ENCODE measurements at regions not wholly inside any gene's neighbourhood (a gene's known extent, or its start where the extent isn't known, plus 50 kb on each side); places are given as distances from the start of the nearest gene placed in this dataset.

DNA sequence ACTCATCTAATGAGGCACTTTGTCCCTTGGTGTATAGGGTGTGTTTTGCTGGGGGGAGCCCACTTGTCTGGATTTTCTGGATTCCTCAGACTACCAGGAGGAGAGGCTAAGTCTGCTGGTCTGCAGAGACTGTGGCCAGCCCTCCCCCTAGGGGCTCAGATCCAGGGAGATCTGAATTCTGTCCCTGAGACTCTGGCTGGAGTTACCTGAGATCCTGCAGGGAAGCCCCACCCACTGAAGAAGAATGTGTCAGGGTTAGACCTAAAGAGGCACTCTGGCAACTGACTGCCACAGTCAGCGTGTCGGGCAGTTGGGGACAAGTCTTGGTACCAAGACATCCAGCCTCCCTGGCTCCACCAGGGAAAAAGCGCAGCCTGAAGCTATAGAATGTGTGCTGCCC is 138.9 kb downstream of the DCAF12L2 start:
- ATAC-seq (ENCODE audit: low read depth), result no peak
- no peaks in the 10 kb centered on the region for H3K36me3 ChIP-seq (ENCODE audit: low read depth)
- no peak for DNase-seq (ENCODE audit: low spot score)
- no peaks in the 10 kb centered on the region for H3K27me3 ChIP-seq (ENCODE audit: insufficient read depth, poor library complexity, severe bottlenecking)
- H3K4me1 ChIP-seq (ENCODE audit: insufficient read depth, poor library complexity, severe bottlenecking), result no peaks in the 10 kb centered on the region
- H3K4me3 ChIP-seq (ENCODE audit: severe bottlenecking), result no peak overlapping the region
- H3K27ac ChIP-seq (ENCODE audit: poor library complexity, severe bottlenecking), result no peak overlapping the region
- TF ChIP-seq, protein P1, sequence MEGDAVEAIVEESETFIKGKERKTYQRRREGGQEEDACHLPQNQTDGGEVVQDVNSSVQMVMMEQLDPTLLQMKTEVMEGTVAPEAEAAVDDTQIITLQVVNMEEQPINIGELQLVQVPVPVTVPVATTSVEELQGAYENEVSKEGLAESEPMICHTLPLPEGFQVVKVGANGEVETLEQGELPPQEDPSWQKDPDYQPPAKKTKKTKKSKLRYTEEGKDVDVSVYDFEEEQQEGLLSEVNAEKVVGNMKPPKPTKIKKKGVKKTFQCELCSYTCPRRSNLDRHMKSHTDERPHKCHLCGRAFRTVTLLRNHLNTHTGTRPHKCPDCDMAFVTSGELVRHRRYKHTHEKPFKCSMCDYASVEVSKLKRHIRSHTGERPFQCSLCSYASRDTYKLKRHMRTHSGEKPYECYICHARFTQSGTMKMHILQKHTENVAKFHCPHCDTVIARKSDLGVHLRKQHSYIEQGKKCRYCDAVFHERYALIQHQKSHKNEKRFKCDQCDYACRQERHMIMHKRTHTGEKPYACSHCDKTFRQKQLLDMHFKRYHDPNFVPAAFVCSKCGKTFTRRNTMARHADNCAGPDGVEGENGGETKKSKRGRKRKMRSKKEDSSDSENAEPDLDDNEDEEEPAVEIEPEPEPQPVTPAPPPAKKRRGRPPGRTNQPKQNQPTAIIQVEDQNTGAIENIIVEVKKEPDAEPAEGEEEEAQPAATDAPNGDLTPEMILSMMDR (IDR thresholded peaks at IDR 0.05; ENCODE audit: poor library complexity, severe bottlenecking), result no peak
- H3K9me3 ChIP-seq (ENCODE audit: severe bottlenecking), result no peaks in the 10 kb centered on the region

DNA sequence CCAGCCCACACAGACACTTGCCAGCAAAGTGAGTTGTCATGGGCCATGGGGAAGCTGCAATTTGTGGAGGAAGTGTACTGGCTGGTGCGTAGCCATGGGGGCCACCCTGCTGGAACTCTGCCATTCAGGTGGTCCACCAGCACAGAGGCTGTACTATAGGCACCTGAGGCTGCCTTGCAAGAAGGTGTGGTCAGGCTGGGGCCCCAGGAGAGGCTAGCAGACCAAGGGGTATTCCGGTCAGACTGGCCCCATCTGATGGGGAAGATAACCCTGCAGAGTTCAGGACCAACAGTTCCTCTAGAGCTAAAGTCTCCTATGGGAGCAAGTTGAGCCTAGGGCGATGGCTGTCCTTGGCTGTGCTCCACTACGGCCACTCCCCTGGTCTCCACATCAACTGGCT is 136.1 kb downstream of the DCAF12L2 start:
- Histone ChIP-seq H3K27ac (ENCODE audit: poor library complexity, severe bottlenecking) (no peak overlapping the region), H3K4me1 (ENCODE audit: insufficient read depth, poor library complexity, severe bottlenecking) (no peaks in the 10 kb centered on the region), H3K9me3 (ENCODE audit: severe bottlenecking) (no peaks in the 10 kb centered on the region), H3K36me3 (ENCODE audit: low read depth) (no peaks in the 10 kb centered on the region), H3K27me3 (ENCODE audit: insufficient read depth, poor library complexity, severe bottlenecking) (no peaks in the 10 kb centered on the region), H3K4me3 (ENCODE audit: severe bottlenecking) (no peak overlapping the region)
- ATAC-seq (ENCODE audit: low read depth) (no peak), DNase-seq (ENCODE audit: low spot score) (no peak)
- TF ChIP-seq, protein P1 (IDR thresholded peaks at IDR 0.05; ENCODE audit: poor library complexity, severe bottlenecking), result no peak

DNA sequence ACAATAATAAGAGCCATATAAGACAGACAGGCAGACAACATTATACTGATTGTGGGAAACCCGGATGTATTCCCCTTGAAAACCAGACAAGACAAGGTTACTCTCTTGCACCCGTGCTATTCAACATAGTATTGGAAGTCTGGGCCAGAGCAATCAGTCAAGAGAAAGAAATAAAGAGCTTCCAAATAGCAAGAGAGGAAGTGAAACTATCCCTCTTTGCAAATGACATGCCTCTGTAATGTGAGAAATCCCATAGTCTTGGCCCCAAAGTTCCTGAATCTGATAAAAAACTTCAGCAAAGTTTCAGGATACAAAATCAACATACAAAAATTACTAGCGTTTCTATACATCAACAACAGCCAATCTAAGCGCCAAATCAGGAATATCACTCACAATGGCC is 102.1 kb downstream of the DCAF12L2 start:
- H3K9me3 ChIP-seq (ENCODE audit: severe bottlenecking), result no peaks in the 10 kb centered on the region
- H3K27me3 ChIP-seq (ENCODE audit: insufficient read depth, poor library complexity, severe bottlenecking), result no peaks in the 10 kb centered on the region
- ATAC-seq (ENCODE audit: low read depth) (no peak), DNase-seq (ENCODE audit: low spot score) (no peak)
- H3K27ac ChIP-seq (ENCODE audit: poor library complexity, severe bottlenecking), result no peak overlapping the region
- H3K4me1 ChIP-seq (ENCODE audit: insufficient read depth, poor library complexity, severe bottlenecking), result no peaks in the 10 kb centered on the region
- TF ChIP-seq, protein P1 (IDR thresholded peaks at IDR 0.05; ENCODE audit: poor library complexity, severe bottlenecking), result no peak
- no peak overlapping the region for H3K4me3 ChIP-seq (ENCODE audit: severe bottlenecking)
- H3K36me3 ChIP-seq (ENCODE audit: low read depth), result no peaks in the 10 kb centered on the region

DNA sequence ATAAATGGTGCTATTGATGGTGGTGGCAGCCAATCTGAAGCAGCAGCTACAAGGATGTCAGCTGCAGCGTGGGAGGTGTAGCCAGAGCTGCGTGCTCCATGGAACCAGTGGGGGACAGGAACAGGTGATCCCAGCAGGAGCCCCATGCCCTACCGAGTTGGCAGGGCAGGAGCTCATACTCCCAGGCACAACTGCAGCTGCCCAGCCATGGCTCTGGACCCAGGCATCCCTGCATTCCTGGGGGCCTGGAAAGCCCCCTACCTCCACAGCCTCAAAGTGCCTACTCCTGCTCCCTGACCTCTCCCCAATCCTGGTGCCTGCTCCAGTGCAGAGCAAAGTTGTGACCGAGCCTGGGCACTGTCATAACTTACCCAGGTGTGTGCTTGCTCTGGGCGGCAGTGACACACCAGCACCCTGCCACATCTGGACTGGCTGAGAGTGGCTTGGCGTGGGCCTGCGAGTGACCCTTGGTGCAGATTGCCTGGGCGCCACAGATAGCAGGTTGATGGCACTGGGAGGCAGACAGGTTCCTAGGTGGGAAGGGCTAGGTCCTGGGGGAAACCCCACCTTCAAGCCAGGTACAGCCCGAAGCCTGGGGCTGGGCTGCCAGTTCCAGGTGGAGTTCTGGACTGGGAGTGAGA is 101.1 kb downstream of the DCAF12L2 start:
- no peak overlapping the region for H3K27ac ChIP-seq (ENCODE audit: poor library complexity, severe bottlenecking)
- H3K36me3 ChIP-seq (ENCODE audit: low read depth), result no peaks in the 10 kb centered on the region
- no peaks in the 10 kb centered on the region for H3K9me3 ChIP-seq (ENCODE audit: severe bottlenecking)
- no peak for ATAC-seq (ENCODE audit: low read depth)
- DNase-seq (ENCODE audit: low spot score), result no peak
- no peaks in the 10 kb centered on the region for H3K4me1 ChIP-seq (ENCODE audit: insufficient read depth, poor library complexity, severe bottlenecking)
- no peak overlapping the region for H3K4me3 ChIP-seq (ENCODE audit: severe bottlenecking)
- TF ChIP-seq, protein P1 (IDR thresholded peaks at IDR 0.05; ENCODE audit: poor library complexity, severe bottlenecking), result no peak
- no peaks in the 10 kb centered on the region for H3K27me3 ChIP-seq (ENCODE audit: insufficient read depth, poor library complexity, severe bottlenecking)

DNA sequence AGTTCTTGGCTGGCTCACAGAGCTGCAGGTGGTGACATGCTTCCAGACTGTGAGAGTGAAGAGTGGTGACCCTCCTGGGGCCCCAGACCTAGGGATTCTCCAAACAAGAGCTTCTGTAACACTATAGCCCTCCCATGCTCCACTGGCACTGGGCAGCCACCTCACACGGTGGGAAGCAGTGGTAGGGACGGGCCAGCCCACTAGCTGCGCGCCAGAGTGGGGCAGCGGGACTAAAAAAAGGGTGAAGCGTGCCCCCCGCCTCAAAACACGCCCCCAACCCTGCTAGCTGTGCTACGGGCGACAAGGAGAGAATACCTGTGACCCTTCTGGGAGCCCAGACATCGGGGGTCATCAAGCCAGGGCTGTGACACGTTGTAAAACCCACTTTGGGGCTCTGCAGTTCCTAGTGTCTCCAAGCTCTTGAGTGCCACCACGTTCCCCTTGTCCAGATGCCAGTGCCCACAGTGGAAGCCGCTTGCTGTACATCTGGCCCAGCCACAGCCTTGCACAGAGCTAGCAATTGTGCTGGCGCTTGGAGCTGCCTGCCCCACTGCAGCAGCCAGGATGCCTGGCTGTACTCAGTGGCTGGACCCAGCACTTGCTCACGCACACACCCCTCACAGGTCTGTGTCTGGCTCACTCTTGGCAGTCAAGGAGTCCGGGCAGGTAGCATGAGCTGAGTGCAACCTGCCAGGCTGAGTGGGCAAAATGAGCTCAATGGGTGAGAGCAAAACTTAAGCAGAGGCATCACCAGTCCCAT is 100.0 kb downstream of the DCAF12L2 start:
- no peak for DNase-seq (ENCODE audit: low spot score)
- Histone ChIP-seq H3K4me3 (ENCODE audit: severe bottlenecking) (no peak overlapping the region), H3K36me3 (ENCODE audit: low read depth) (no peaks in the 10 kb centered on the region), H3K27ac (ENCODE audit: poor library complexity, severe bottlenecking) (no peak overlapping the region), H3K4me1 (ENCODE audit: insufficient read depth, poor library complexity, severe bottlenecking) (no peaks in the 10 kb centered on the region), H3K9me3 (ENCODE audit: severe bottlenecking) (no peaks in the 10 kb centered on the region), H3K27me3 (ENCODE audit: insufficient read depth, poor library complexity, severe bottlenecking) (no peaks in the 10 kb centered on the region)
- TF ChIP-seq, protein P1 (IDR thresholded peaks at IDR 0.05; ENCODE audit: poor library complexity, severe bottlenecking), result no peak
- ATAC-seq (ENCODE audit: low read depth), result no peak

All from RWPE2 (cell line).